HepG2 (cell line): ENCODE measurements at regions not wholly inside any gene's neighbourhood (a gene's known extent, or its start where the extent isn't known, plus 50 kb on each side); places are given as distances from the start of the nearest gene placed in this dataset.

ENCODE experiments used
- ATAC-seq: fragments of 200-7000 bp; cut with Tn5 transposase; 3 replicates; pipeline ENCODE4 v1.9.1; 2020; ENCODE audit warnings: mild to moderate bottlenecking, moderate library complexity
- BruUV-seq: library from RNA; stranded (reverse); fragments of 400-500 nt; replicated peaks from 2 replicates; lab custom pipeline; 2021; lab: Mats Ljungman, UMichigan
- CTCF ChIA-PET: fragments of 300-600 bp; formaldehyde crosslinking; extraction: SDS; loops from one replicate; lab custom pipeline; 2021; ENCODE audit warnings: low total read pairs, inconsistent platforms, low intra/inter-chr PET ratio; lab: Yijun Ruan, JAX
- POLR2A ChIA-PET: fragments of 350-600 bp; sonication (Branson Sonifier 250); formaldehyde crosslinking; loops from one replicate; lab custom pipeline; 2020; ENCODE audit warnings: antibody characterized with exemption, inconsistent platforms; lab: Yijun Ruan, JAX
- DNase-seq: peaks from one replicate; pipeline ENCODE4 v3.0.0-alpha.2; 2015; ENCODE audit warnings: low spot score
- FAIRE-seq: peaks from 3 replicates; lab custom pipeline; 2011; peaks lifted over from hg19 to GRCh38; lab: Jason Lieb, UNC
- H2AFZ ChIP-seq: one replicate; pipeline ENCODE4 v1.6.1; 2011; ENCODE audit warnings: low read length, inconsistent platforms
- H3K27ac ChIP-seq: fragments of 300-600 bp; 3 replicates; pipeline ENCODE4 v1.8.0; 2011; ENCODE audit warnings: mixed run types, mild to moderate bottlenecking, mixed read lengths, low read length, inconsistent platforms; ENCODE audit not compliant: insufficient read depth; ENCODE audit errors: extremely low read length
- H3K27me3 ChIP-seq, 2 experiments: fragments of 200-600 bp in 1 of 2; 2 replicates in 1 of 2; 3 replicates in 1 of 2; pipeline versions ENCODE4 v1.6.0 to v1.8.0; 2011; ENCODE audit warnings: low read length in 2 of 2, mild to moderate bottlenecking in 2 of 2, moderate library complexity in 2 of 2, inconsistent platforms in 1 of 2; ENCODE audit not compliant: insufficient read depth in 2 of 2, control insufficient read depth in 1 of 2
- H3K36me3 ChIP-seq, 2 experiments: fragments of 200-600 bp in 1 of 2; replicated peaks in 1 of 2; 2 replicates in 1 of 2; 3 replicates in 1 of 2; pipeline versions ENCODE4 v1.5.1 to v1.8.0; 2011; ENCODE audit warnings: low read length in 2 of 2, inconsistent platforms in 1 of 2; ENCODE audit not compliant: insufficient read depth in 2 of 2, control insufficient read depth in 1 of 2
- H3K4me1 ChIP-seq: 2 replicates; pipeline ENCODE4 v1.5.1; 2012; ENCODE audit warnings: low read length, inconsistent platforms; ENCODE audit not compliant: insufficient read depth
- H3K4me2 ChIP-seq: 2 replicates; pipeline ENCODE4 v1.6.0; 2011; ENCODE audit warnings: low read depth, low read length, inconsistent platforms
- H3K4me3 ChIP-seq, 3 experiments: fragments of 200-600 bp in 1 of 3; sonication (generic), shearing (Covaris generic) in 1 of 3; replicated peaks in 1 of 3; 2 replicates each; pipeline ENCODE4 v1.5.1; 2011 to 2016; ENCODE audit warnings: low read length in 3 of 3, inconsistent platforms in 2 of 3, low read depth in 2 of 3, mild to moderate bottlenecking in 2 of 3, control low read depth in 1 of 3, mixed read lengths in 1 of 3; ENCODE audit not compliant: insufficient read depth in 1 of 3
- H3K79me2 ChIP-seq: one replicate; pipeline ENCODE4 v1.6.1; 2011; ENCODE audit warnings: low read length, inconsistent platforms; ENCODE audit not compliant: insufficient read depth
- H3K9ac ChIP-seq: 2 replicates; pipeline ENCODE4 v1.6.0; 2011; ENCODE audit warnings: mild to moderate bottlenecking, low read depth, low read length, inconsistent platforms; ENCODE audit not compliant: insufficient read depth
- H3K9me3 ChIP-seq: 2 replicates; pipeline ENCODE4 v1.5.1; 2012; ENCODE audit warnings: mild to moderate bottlenecking, low read length
- H4K20me1 ChIP-seq: 2 replicates; pipeline ENCODE4 v1.6.0; 2011; ENCODE audit warnings: inconsistent platforms, mild to moderate bottlenecking, low read length, moderate library complexity; ENCODE audit not compliant: insufficient read depth
- ARID2 ChIP-seq: sonication (generic); formaldehyde crosslinking; IDR thresholded peaks from 2 replicates; pipeline ENCODE4 v1.8.1; 2022; ENCODE audit warnings: mild to moderate bottlenecking, missing genetic modification reagents, borderline replicate concordance
- BCL3 ChIP-seq: sonication (generic); formaldehyde crosslinking; IDR thresholded peaks from 2 replicates; pipeline ENCODE4 v1.5.1; 2020; ENCODE audit warnings: mild to moderate bottlenecking, missing genetic modification reagents, moderate library complexity
- CBX5 ChIP-seq: sonication (generic); formaldehyde crosslinking; IDR thresholded peaks from 2 replicates; pipeline ENCODE4 v1.4.0; 2020; ENCODE audit warnings: missing genetic modification reagents, borderline replicate concordance
- CENPBD1 ChIP-seq: sonication (generic); formaldehyde crosslinking; IDR thresholded peaks from 2 replicates; pipeline ENCODE4 v1.8.0; 2022; ENCODE audit warnings: missing genetic modification reagents, low read depth, mild to moderate bottlenecking, borderline replicate concordance
- HNRNPL ChIP-seq: fragments of 200-400 bp; formaldehyde crosslinking; IDR thresholded peaks from 2 replicates; pipeline ENCODE4 v1.6.1; 2017; ENCODE audit warnings: mild to moderate bottlenecking, low read depth, low read length
- MNT ChIP-seq: fragments of 450-650 bp; IDR thresholded peaks from 2 replicates; pipeline ENCODE4 v1.6.1; 2016
- NR3C1 ChIP-seq: sonication (generic); formaldehyde crosslinking; IDR thresholded peaks from 2 replicates; pipeline ENCODE4 v1.4.0; 2020; ENCODE audit warnings: missing genetic modification reagents
- ZFP37 ChIP-seq: sonication (generic); formaldehyde crosslinking; IDR thresholded peaks from 2 replicates; pipeline ENCODE4 v1.4.0; 2020; ENCODE audit warnings: missing genetic modification reagents, borderline replicate concordance
- ZNF207 ChIP-seq: fragments of 450-650 bp; IDR thresholded peaks from 2 replicates; pipeline ENCODE4 v1.6.1; 2016; ENCODE audit warnings: antibody characterized with exemption, borderline replicate concordance
- ZNF275 ChIP-seq: sonication (generic); formaldehyde crosslinking; IDR thresholded peaks from 2 replicates; pipeline ENCODE4 v1.8.0; 2022; ENCODE audit warnings: missing genetic modification reagents, mild to moderate bottlenecking, inconsistent platforms, borderline replicate concordance
- ZNF280B ChIP-seq: sonication (generic); formaldehyde crosslinking; IDR thresholded peaks from 2 replicates; pipeline ENCODE4 v1.5.0; 2020; ENCODE audit warnings: missing genetic modification reagents, mild to moderate bottlenecking, borderline replicate concordance
- ZNF564 ChIP-seq: sonication (generic); formaldehyde crosslinking; IDR thresholded peaks from 2 replicates; pipeline ENCODE4 v1.8.1; 2023; ENCODE audit warnings: mild to moderate bottlenecking, missing genetic modification reagents
- ZNF777 ChIP-seq: sonication (generic); formaldehyde crosslinking; IDR thresholded peaks from 2 replicates; pipeline ENCODE4 v1.4.0; 2020; ENCODE audit warnings: missing genetic modification reagents
- WGBS: methylation state at CpG from one replicate; pipeline ENCODE4 v1.1.6; 2017; ENCODE audit warnings: low lambda C conversion rate; 5-methylcytosine and 5-hydroxymethylcytosine counted together
- in situ Hi-C: cut with HindIII; loops from 2 replicates; pipeline ENCODE4 v1.10.0; 2017; ENCODE audit warnings: low pct_unique_long_range_greater_than_20kb; ENCODE audit not compliant: extremely low pct_ligation_motif_present
- intact Hi-C: fragments of 100-400 bp; cut with micrococcal nuclease; formaldehyde crosslinking; loops from one replicate; pipeline ENCODE4 v1.10.0; 2022; ENCODE audit not compliant: unreplicated experiment

- no peaks in the 10 kb centered on the region for H3K9me3 ChIP-seq
- H3K27ac ChIP-seq: no peak overlapping the region
- H3K36me3 ChIP-seq: no peaks in the 10 kb centered on the region
- no peak overlapping the region for H2AFZ ChIP-seq
- no peaks in the 10 kb centered on the region for H4K20me1 ChIP-seq
- no peaks in the 10 kb centered on the region for H3K4me1 ChIP-seq
- ChIA-PET CTCF (no interaction called here), POLR2A (no interaction called here)
- in situ Hi-C loops (no loop called here), intact Hi-C loops (no loop called here)
- DNase-seq: no peak
- H3K4me2 ChIP-seq: no peak overlapping the region
- no TSS peak for BruUV-seq
- no peaks in the 10 kb centered on the region for H3K79me2 ChIP-seq
- H3K4me3 ChIP-seq: no peak overlapping the region
- no peak for TF ChIP-seq ZNF207
- TF ChIP-seq ZNF275: no peak
- TF ChIP-seq MNT: no peak
- TF ChIP-seq CBX5 (CRISPR knock-in tag): no peak
- H3K27me3 ChIP-seq: peaks cover 0 to 6% of the 10 kb centered on the region in 2 experiments; a peak in 2 of 5 replicates
- ATAC-seq: no peak
- no peak for FAIRE-seq
- H3K9ac ChIP-seq: no peak overlapping the region
- WGBS: 0% methylated on average over 1 of the region's 1 CpG
Measured at GRCh38 chr18:24628326-24628725, 167.9 kb downstream of the HRH4 start.

- BruUV-seq: no TSS peak
- H3K36me3 ChIP-seq: no peaks in the 10 kb centered on the region
- no peak overlapping the region for H3K9ac ChIP-seq
- no peak overlapping the region for H3K4me3 ChIP-seq
- intact Hi-C loops (no loop called here), in situ Hi-C loops (no loop called here)
- FAIRE-seq (no peak), ATAC-seq (no peak), DNase-seq (no peak)
- H3K27me3 ChIP-seq: peaks cover 2 to 6% of the 10 kb centered on the region in 2 experiments; a peak in 3 of 5 replicates
- H4K20me1 ChIP-seq: no peaks in the 10 kb centered on the region
- no peak overlapping the region for H3K27ac ChIP-seq
- H2AFZ ChIP-seq: no peak overlapping the region
- ChIA-PET POLR2A (no interaction called here), CTCF (no interaction called here)
- no peaks in the 10 kb centered on the region for H3K79me2 ChIP-seq
- no peak overlapping the region for H3K4me2 ChIP-seq
- WGBS: 18% methylated on average over 3 of the region's 3 CpGs
- H3K9me3 ChIP-seq: no peaks in the 10 kb centered on the region
- no peaks in the 10 kb centered on the region for H3K4me1 ChIP-seq
- TF ChIP-seq ZNF564 (CRISPR knock-in tag) (no peak), NR3C1 (CRISPR knock-in tag) (no peak), CENPBD1 (CRISPR knock-in tag) (no peak), BCL3 (CRISPR knock-in tag) (no peak), HNRNPL (no peak), ARID2 (no peak), ZFP37 (no peak), ZNF777 (CRISPR knock-in tag) (no peak), ZNF280B (CRISPR knock-in tag) (no peak)
Measured at GRCh38 chr18:24629921-24630320, 169.5 kb downstream of the HRH4 start.
